ENCODE measurements at regions not wholly inside any gene's neighbourhood (a gene's known extent, or its start where the extent isn't known, plus 50 kb on each side); places are given as distances from the start of the nearest gene placed in this dataset.

GRCh38 chr14:86391085-86391484 is 861.1 kb downstream of the FLRT2 start:
- TF ChIP-seq EZH2phosphoT487 (IDR thresholded peaks at IDR 0.05; ENCODE audit: low read depth, severe bottlenecking, unreplicated experiment) (no peak), CTCF (IDR thresholded peaks at IDR 0.05; ENCODE audit: poor library complexity) (no peak)

All from hepatocyte (in vitro differentiated cells).